HEK293 (cell line): ENCODE measurements at regions not wholly inside any gene's neighbourhood (a gene's known extent, or its start where the extent isn't known, plus 50 kb on each side); places are given as distances from the start of the nearest gene placed in this dataset.

Source experiments
- CTCF ChIA-PET: fragments of 350-600 bp; formaldehyde crosslinking; extraction: SDS; loops from one replicate; lab custom pipeline; 2021; ENCODE audit warnings: antibody characterized with exemption; lab: Yijun Ruan, JAX
- POLR2A ChIA-PET: fragments of 300-600 bp; formaldehyde crosslinking; extraction: SDS; loops from one replicate; lab custom pipeline; 2020; ENCODE audit warnings: antibody characterized with exemption, inconsistent platforms; lab: Yijun Ruan, JAX
- H3K27ac ChIP-seq: fragments of 200-500 bp; sonication (Bioruptor generic); 2 replicates; pipeline ENCODE4 v1.5.1; 2014; ENCODE audit warnings: low read depth, low read length, control low read depth, inconsistent platforms; ENCODE audit errors: extremely low read depth
- H3K36me3 ChIP-seq, 2 experiments: fragments of 200-500 bp in 1 of 2; sonication (Bioruptor generic) in 1 of 2; 1 replicate in 1 of 2; 2 replicates in 1 of 2; pipeline ENCODE4 v1.5.1; 2014 to 2017; ENCODE audit warnings: inconsistent platforms in 2 of 2, low read length in 2 of 2; ENCODE audit not compliant: control insufficient read depth in 2 of 2, insufficient read depth in 1 of 2
- H3K4me1 ChIP-seq: fragments of 200-500 bp; sonication (Bioruptor generic); 2 replicates; pipeline ENCODE4 v1.5.1; 2014; ENCODE audit warnings: mild to moderate bottlenecking, low read length, inconsistent platforms; ENCODE audit not compliant: control insufficient read depth, insufficient read depth
- H3K4me3 ChIP-seq: 2 replicates; pipeline ENCODE4 v1.5.1; 2011; ENCODE audit warnings: low read depth, mild to moderate bottlenecking, control low read depth, low read length, moderate library complexity
- H3K9me3 ChIP-seq: fragments of 200-500 bp; sonication (Bioruptor generic); 2 replicates; pipeline ENCODE4 v1.5.1; 2014; ENCODE audit warnings: low read depth, low read length, inconsistent platforms; ENCODE audit not compliant: control insufficient read depth, insufficient read depth
- GLIS2 ChIP-seq: fragments of 450-650 bp; formaldehyde crosslinking; IDR thresholded peaks from 2 replicates; pipeline ENCODE4 v1.5.1; 2016; ENCODE audit warnings: missing biosample characterization, missing genetic modification characterization
- RBAK ChIP-seq: fragments of 450-650 bp; formaldehyde crosslinking; IDR thresholded peaks from 2 replicates; pipeline ENCODE4 v1.5.1; 2016; ENCODE audit warnings: missing biosample characterization, missing genetic modification characterization
- REPIN1 ChIP-seq: fragments of 450-650 bp; formaldehyde crosslinking; IDR thresholded peaks from 2 replicates; pipeline ENCODE4 v1.5.1; 2017; ENCODE audit warnings: missing biosample characterization, missing genetic modification characterization, low read depth
- TRIM28 ChIP-seq: IDR thresholded peaks from 2 replicates; pipeline ENCODE4 v1.6.1; 2011; ENCODE audit warnings: low read length, control low read depth, borderline replicate concordance
- ZBTB21 ChIP-seq: fragments of 450-650 bp; formaldehyde crosslinking; IDR thresholded peaks from 2 replicates; pipeline ENCODE4 v1.5.1; 2017; ENCODE audit warnings: missing biosample characterization, missing genetic modification characterization
- ZFHX2 ChIP-seq: fragments of 450-650 bp; formaldehyde crosslinking; conservative IDR thresholded peaks from 2 replicates; pipeline ENCODE4 v1.5.1; 2016; ENCODE audit warnings: missing biosample characterization, missing genetic modification characterization
- ZNF112 ChIP-seq: fragments of 450-650 bp; formaldehyde crosslinking; IDR thresholded peaks from 2 replicates; pipeline ENCODE4 v1.5.0; 2017; ENCODE audit warnings: missing biosample characterization, missing genetic modification characterization
- ZNF121 ChIP-seq: fragments of 450-650 bp; formaldehyde crosslinking; IDR thresholded peaks from 2 replicates; pipeline ENCODE4 v1.5.1; 2016; ENCODE audit warnings: missing biosample characterization, missing genetic modification characterization
- ZNF146 ChIP-seq: fragments of 450-650 bp; formaldehyde crosslinking; IDR thresholded peaks from 2 replicates; pipeline ENCODE4 v1.5.1; 2016; ENCODE audit warnings: missing biosample characterization, missing genetic modification characterization
- ZNF157 ChIP-seq: fragments of 450-650 bp; formaldehyde crosslinking; IDR thresholded peaks from 2 replicates; pipeline ENCODE4 v1.5.1; 2016; ENCODE audit warnings: missing biosample characterization, missing genetic modification characterization
- ZNF211 ChIP-seq: fragments of 450-650 bp; formaldehyde crosslinking; IDR thresholded peaks from 2 replicates; pipeline ENCODE4 v1.5.1; 2016; ENCODE audit warnings: low read depth, missing biosample characterization, missing genetic modification characterization
- ZNF404 ChIP-seq: fragments of 450-650 bp; formaldehyde crosslinking; IDR thresholded peaks from 2 replicates; pipeline ENCODE4 v1.5.1; 2017; ENCODE audit warnings: missing biosample characterization, missing genetic modification characterization
- ZNF423 ChIP-seq: fragments of 450-650 bp; formaldehyde crosslinking; IDR thresholded peaks from 2 replicates; pipeline ENCODE4 v1.5.1; 2016; ENCODE audit warnings: missing biosample characterization, missing genetic modification characterization
- ZNF510 ChIP-seq: fragments of 450-650 bp; formaldehyde crosslinking; IDR thresholded peaks from 2 replicates; pipeline ENCODE4 v1.5.1; 2018; ENCODE audit warnings: mild to moderate bottlenecking, missing genetic modification characterization, missing biosample characterization; ENCODE audit not compliant: insufficient replicate concordance
- ZNF521 ChIP-seq: fragments of 450-650 bp; formaldehyde crosslinking; IDR thresholded peaks from 2 replicates; pipeline ENCODE4 v1.5.1; 2017; ENCODE audit warnings: missing biosample characterization, mild to moderate bottlenecking, missing genetic modification characterization
- ZNF623 ChIP-seq: fragments of 450-650 bp; formaldehyde crosslinking; IDR thresholded peaks from 2 replicates; pipeline ENCODE4 v1.5.1; 2016; ENCODE audit warnings: missing biosample characterization, missing genetic modification characterization
- ZNF670 ChIP-seq: fragments of 450-650 bp; formaldehyde crosslinking; IDR thresholded peaks from 2 replicates; pipeline ENCODE4 v1.5.1; 2016; ENCODE audit warnings: missing biosample characterization, missing genetic modification characterization, low read depth
- ZNF777 ChIP-seq: fragments of 450-650 bp; formaldehyde crosslinking; IDR thresholded peaks from 2 replicates; pipeline ENCODE4 v1.5.1; 2017; ENCODE audit warnings: missing biosample characterization, missing genetic modification characterization, borderline replicate concordance
- TF ChIP-seq, protein P1 (sequence below): fragments of 450-650 bp; formaldehyde crosslinking; IDR thresholded peaks from 2 replicates; pipeline ENCODE4 v1.5.1; 2016; ENCODE audit warnings: missing biosample characterization, missing genetic modification characterization
- TF ChIP-seq, protein P2 (sequence below): fragments of 450-650 bp; formaldehyde crosslinking; IDR thresholded peaks from 2 replicates; pipeline ENCODE4 v1.5.1; 2017; ENCODE audit warnings: missing biosample characterization, mild to moderate bottlenecking, missing genetic modification characterization, moderate library complexity
- TF ChIP-seq, protein P3 (sequence below): fragments of 450-650 bp; formaldehyde crosslinking; IDR thresholded peaks from 2 replicates; pipeline ENCODE4 v1.5.1; 2017; ENCODE audit warnings: missing biosample characterization, missing genetic modification characterization
- TF ChIP-seq, protein P4 (sequence below): fragments of 450-650 bp; formaldehyde crosslinking; IDR thresholded peaks from 2 replicates; pipeline ENCODE4 v1.5.1; 2016; ENCODE audit warnings: missing biosample characterization, missing genetic modification characterization
- TF ChIP-seq, protein P5 (sequence below): fragments of 450-650 bp; IDR thresholded peaks from 2 replicates; pipeline ENCODE4 v1.5.1; 2018; ENCODE audit warnings: missing biosample characterization, missing genetic modification characterization
- TF ChIP-seq, protein P6 (sequence below): fragments of 450-650 bp; formaldehyde crosslinking; IDR thresholded peaks from 2 replicates; pipeline ENCODE4 v1.5.1; 2016; ENCODE audit warnings: missing biosample characterization, missing genetic modification characterization

DNA sequence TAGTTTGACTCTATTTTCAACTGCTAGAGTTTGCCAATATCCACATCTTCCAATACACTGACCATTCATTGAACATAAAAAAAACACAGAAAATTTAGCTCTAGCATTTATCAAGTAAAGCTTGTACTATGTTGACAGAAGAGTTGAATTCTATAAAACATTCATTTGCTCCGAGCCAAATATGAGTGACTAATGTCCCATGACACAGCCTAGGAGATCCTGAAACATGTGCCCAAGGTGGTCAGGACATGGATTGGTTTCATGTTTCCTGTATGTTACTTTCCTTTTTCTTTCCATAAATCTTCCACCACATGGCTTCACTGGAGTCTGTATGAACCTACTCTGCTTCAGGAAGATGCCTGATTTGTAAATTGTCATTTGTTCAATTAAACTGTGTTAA is 122.4 kb upstream of the PRDM9 start (continued):
- TF ChIP-seq, protein P1, sequence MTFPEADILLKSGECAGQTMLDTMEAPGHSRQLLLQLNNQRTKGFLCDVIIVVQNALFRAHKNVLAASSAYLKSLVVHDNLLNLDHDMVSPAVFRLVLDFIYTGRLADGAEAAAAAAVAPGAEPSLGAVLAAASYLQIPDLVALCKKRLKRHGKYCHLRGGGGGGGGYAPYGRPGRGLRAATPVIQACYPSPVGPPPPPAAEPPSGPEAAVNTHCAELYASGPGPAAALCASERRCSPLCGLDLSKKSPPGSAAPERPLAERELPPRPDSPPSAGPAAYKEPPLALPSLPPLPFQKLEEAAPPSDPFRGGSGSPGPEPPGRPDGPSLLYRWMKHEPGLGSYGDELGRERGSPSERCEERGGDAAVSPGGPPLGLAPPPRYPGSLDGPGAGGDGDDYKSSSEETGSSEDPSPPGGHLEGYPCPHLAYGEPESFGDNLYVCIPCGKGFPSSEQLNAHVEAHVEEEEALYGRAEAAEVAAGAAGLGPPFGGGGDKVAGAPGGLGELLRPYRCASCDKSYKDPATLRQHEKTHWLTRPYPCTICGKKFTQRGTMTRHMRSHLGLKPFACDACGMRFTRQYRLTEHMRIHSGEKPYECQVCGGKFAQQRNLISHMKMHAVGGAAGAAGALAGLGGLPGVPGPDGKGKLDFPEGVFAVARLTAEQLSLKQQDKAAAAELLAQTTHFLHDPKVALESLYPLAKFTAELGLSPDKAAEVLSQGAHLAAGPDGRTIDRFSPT (tag by site-specific recombination) = no peak
- TF ChIP-seq ZNF404 (no peak), REPIN1 (no peak), ZNF211 (no peak)

DNA sequence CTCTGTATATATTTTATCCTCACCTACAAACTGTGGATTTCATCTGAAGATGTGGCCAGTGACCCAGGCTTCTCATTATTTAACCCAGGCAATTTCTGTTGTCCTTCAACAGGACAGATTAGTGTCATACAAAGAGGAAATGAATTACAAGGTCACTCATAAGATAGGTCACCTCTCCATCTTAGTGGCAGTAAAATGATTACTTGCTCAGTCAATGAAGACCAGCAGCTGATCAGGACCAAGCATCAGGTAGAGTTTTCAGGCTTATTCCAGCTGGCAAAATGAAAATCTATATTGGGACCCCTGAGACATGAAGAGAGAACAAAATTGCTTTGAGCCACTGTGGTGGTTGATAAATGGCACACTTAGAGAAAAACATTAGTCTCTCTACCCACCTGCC is 135.2 kb upstream of the PRDM9 start:
- no peak overlapping the region for H3K4me3 ChIP-seq
- H3K36me3 ChIP-seq = no peaks in the 10 kb centered on the region
- no peaks in the 10 kb centered on the region for H3K9me3 ChIP-seq
- TF ChIP-seq ZFHX2 (tag by site-specific recombination) (no peak), ZNF777 (tag by site-specific recombination) (no peak), RBAK (no peak), ZNF157 (tag by site-specific recombination) (no peak), ZBTB21 (no peak), ZNF521 (tag by site-specific recombination) (no peak), ZNF146 (no peak), GLIS2 (tag by site-specific recombination) (no peak), ZNF112 (no peak), ZNF623 (no peak), TRIM28 (no peak), ZNF670 (no peak), ZNF510 (tag by site-specific recombination) (no peak), ZNF121 (tag by site-specific recombination) (no peak), ZNF423 (tag by site-specific recombination) (no peak)
- TF ChIP-seq, protein P2, sequence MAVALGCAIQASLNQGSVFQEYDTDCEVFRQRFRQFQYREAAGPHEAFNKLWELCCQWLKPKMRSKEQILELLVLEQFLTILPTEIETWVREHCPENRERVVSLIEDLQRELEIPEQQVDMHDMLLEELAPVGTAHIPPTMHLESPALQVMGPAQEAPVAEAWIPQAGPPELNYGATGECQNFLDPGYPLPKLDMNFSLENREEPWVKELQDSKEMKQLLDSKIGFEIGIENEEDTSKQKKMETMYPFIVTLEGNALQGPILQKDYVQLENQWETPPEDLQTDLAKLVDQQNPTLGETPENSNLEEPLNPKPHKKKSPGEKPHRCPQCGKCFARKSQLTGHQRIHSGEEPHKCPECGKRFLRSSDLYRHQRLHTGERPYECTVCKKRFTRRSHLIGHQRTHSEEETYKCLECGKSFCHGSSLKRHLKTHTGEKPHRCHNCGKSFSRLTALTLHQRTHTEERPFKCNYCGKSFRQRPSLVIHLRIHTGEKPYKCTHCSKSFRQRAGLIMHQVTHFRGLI (tag by site-specific recombination) = no peak
- TF ChIP-seq, protein P3, sequence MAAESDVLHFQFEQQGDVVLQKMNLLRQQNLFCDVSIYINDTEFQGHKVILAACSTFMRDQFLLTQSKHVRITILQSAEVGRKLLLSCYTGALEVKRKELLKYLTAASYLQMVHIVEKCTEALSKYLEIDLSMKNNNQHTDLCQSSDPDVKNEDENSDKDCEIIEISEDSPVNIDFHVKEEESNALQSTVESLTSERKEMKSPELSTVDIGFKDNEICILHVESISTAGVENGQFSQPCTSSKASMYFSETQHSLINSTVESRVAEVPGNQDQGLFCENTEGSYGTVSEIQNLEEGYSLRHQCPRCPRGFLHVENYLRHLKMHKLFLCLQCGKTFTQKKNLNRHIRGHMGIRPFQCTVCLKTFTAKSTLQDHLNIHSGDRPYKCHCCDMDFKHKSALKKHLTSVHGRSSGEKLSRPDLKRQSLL (tag by site-specific recombination) = no peak
- TF ChIP-seq, protein P4, sequence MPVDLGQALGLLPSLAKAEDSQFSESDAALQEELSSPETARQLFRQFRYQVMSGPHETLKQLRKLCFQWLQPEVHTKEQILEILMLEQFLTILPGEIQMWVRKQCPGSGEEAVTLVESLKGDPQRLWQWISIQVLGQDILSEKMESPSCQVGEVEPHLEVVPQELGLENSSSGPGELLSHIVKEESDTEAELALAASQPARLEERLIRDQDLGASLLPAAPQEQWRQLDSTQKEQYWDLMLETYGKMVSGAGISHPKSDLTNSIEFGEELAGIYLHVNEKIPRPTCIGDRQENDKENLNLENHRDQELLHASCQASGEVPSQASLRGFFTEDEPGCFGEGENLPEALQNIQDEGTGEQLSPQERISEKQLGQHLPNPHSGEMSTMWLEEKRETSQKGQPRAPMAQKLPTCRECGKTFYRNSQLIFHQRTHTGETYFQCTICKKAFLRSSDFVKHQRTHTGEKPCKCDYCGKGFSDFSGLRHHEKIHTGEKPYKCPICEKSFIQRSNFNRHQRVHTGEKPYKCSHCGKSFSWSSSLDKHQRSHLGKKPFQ (tag by site-specific recombination) = no peak
- TF ChIP-seq, protein P5, sequence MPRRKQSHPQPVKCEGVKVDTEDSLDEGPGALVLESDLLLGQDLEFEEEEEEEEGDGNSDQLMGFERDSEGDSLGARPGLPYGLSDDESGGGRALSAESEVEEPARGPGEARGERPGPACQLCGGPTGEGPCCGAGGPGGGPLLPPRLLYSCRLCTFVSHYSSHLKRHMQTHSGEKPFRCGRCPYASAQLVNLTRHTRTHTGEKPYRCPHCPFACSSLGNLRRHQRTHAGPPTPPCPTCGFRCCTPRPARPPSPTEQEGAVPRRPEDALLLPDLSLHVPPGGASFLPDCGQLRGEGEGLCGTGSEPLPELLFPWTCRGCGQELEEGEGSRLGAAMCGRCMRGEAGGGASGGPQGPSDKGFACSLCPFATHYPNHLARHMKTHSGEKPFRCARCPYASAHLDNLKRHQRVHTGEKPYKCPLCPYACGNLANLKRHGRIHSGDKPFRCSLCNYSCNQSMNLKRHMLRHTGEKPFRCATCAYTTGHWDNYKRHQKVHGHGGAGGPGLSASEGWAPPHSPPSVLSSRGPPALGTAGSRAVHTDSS (tag by site-specific recombination) = no peak
- TF ChIP-seq, protein P6, sequence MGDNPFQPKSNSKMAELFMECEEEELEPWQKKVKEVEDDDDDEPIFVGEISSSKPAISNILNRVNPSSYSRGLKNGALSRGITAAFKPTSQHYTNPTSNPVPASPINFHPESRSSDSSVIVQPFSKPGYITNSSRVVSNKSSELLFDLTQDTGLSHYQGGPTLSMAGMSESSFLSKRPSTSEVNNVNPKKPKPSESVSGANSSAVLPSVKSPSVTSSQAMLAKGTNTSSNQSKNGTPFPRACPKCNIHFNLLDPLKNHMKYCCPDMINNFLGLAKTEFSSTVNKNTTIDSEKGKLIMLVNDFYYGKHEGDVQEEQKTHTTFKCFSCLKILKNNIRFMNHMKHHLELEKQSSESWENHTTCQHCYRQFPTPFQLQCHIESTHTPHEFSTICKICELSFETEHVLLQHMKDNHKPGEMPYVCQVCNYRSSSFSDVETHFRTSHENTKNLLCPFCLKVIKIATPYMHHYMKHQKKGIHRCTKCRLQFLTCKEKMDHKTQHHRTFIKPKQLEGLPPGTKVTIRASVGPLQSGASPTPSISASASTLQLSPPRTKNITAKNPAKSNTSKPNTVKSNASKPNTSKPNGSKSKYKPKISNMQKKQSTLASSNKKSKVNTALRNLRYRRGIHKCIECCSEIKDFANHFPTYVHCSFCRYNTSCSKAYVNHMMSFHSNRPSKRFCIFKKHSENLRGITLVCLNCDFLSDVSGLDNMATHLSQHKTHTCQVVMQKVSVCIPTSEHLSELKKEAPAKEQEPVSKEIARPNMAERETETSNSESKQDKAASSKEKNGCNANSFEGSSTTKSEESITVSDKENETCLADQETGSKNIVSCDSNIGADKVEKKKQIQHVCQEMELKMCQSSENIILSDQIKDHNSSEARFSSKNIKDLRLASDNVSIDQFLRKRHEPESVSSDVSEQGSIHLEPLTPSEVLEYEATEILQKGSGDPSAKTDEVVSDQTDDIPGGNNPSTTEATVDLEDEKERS = no peak
- TF ChIP-seq, all 188 proteins: peak for 0
- CTCF ChIA-PET = no interaction called here
- Histone ChIP-seq H3K27ac (no peak overlapping the region), H3K4me1 (no peaks in the 10 kb centered on the region)
- POLR2A ChIA-PET = no interaction called here
